ENCODE measurements at regions not wholly inside any gene's neighbourhood (a gene's known extent, or its start where the extent isn't known, plus 50 kb on each side); places are given as distances from the start of the nearest gene placed in this dataset.

- no peaks in the 10 kb centered on the region for H3K36me3 ChIP-seq (ENCODE audit: control insufficient read depth in 2 of 2, insufficient read depth in 2 of 2, low read length in 2 of 2)
- H3K9ac ChIP-seq (ENCODE audit: low read length in 2 of 2) = no peak overlapping the region
- no peaks in the 10 kb centered on the region for H3K27me3 ChIP-seq (ENCODE audit: control insufficient read depth in 1 of 2, insufficient read depth in 2 of 2, low read length in 2 of 2)
- H3K9me3 ChIP-seq (ENCODE audit: control insufficient read depth in 2 of 2, low read length in 2 of 2) = no peaks in the 10 kb centered on the region
- no peak overlapping the region for H3K27ac ChIP-seq (ENCODE audit: low read length)
- H3K4me1 ChIP-seq (ENCODE audit: control insufficient read depth, insufficient read depth, low read length) = no peaks in the 10 kb centered on the region
- no peak overlapping the region for H3K4me3 ChIP-seq (ENCODE audit: low read length in 2 of 2)
These were observed 119.4 kb downstream of the MRPS6 start for GRCh38 chr21:34192646-34193285.

GRCh38 chr21:34195335-34195734 lies 122.0 kb downstream of the MRPS6 start:
- H3K36me3 ChIP-seq (ENCODE audit: control insufficient read depth in 2 of 2, insufficient read depth in 2 of 2, low read length in 2 of 2) = no peaks in the 10 kb centered on the region
- no peak overlapping the region for H3K27ac ChIP-seq (ENCODE audit: low read length)

GRCh38 chr21:34196996-34197395 lies 123.6 kb downstream of the MRPS6 start:
- no peaks in the 10 kb centered on the region for H3K36me3 ChIP-seq (ENCODE audit: control insufficient read depth in 2 of 2, insufficient read depth in 2 of 2, low read length in 2 of 2)
- H3K4me1 ChIP-seq (ENCODE audit: control insufficient read depth, insufficient read depth, low read length) = peaks cover 13% of the 10 kb centered on the region
- H3K9ac ChIP-seq (ENCODE audit: low read length in 2 of 2) = no peak overlapping the region
- no peaks in the 10 kb centered on the region for H3K27me3 ChIP-seq (ENCODE audit: control insufficient read depth in 1 of 2, insufficient read depth in 2 of 2, low read length in 2 of 2)
- H3K9me3 ChIP-seq (ENCODE audit: control insufficient read depth in 2 of 2, low read length in 2 of 2) = no peaks in the 10 kb centered on the region
- no peak overlapping the region for H3K27ac ChIP-seq (ENCODE audit: low read length)
- H3K4me3 ChIP-seq (ENCODE audit: low read length in 2 of 2) = no peak overlapping the region

More at GRCh38 chr21:34195335-34195734, 122.0 kb downstream of the MRPS6 start:
- H3K9me3 ChIP-seq (ENCODE audit: control insufficient read depth in 2 of 2, low read length in 2 of 2) = no peaks in the 10 kb centered on the region
- no peak overlapping the region for H3K9ac ChIP-seq (ENCODE audit: low read length in 2 of 2)
- H3K4me1 ChIP-seq (ENCODE audit: control insufficient read depth, insufficient read depth, low read length) = peaks cover 3% of the 10 kb centered on the region
- H3K27me3 ChIP-seq (ENCODE audit: control insufficient read depth in 1 of 2, insufficient read depth in 2 of 2, low read length in 2 of 2) = no peaks in the 10 kb centered on the region
- no peak overlapping the region for H3K4me3 ChIP-seq (ENCODE audit: low read length in 2 of 2)

GRCh38 chr21:34197561-34197960 lies 124.2 kb downstream of the MRPS6 start:
- Histone ChIP-seq H3K4me1 (ENCODE audit: control insufficient read depth, insufficient read depth, low read length) (peaks cover 18% of the 10 kb centered on the region), H3K27me3 (ENCODE audit: control insufficient read depth in 1 of 2, insufficient read depth in 2 of 2, low read length in 2 of 2) (no peaks in the 10 kb centered on the region), H3K4me3 (ENCODE audit: low read length in 2 of 2) (no peak overlapping the region), H3K9ac (ENCODE audit: low read length in 2 of 2) (no peak overlapping the region), H3K9me3 (ENCODE audit: control insufficient read depth in 2 of 2, low read length in 2 of 2) (no peaks in the 10 kb centered on the region), H3K36me3 (ENCODE audit: control insufficient read depth in 2 of 2, insufficient read depth in 2 of 2, low read length in 2 of 2) (no peaks in the 10 kb centered on the region), H3K27ac (ENCODE audit: low read length) (no peak overlapping the region)

- Histone ChIP-seq H3K9me3 (ENCODE audit: control insufficient read depth in 2 of 2, low read length in 2 of 2) (no peaks in the 10 kb centered on the region), H3K4me3 (ENCODE audit: low read length in 2 of 2) (no peak overlapping the region), H3K9ac (ENCODE audit: low read length in 2 of 2) (no peak overlapping the region), H3K36me3 (ENCODE audit: control insufficient read depth in 2 of 2, insufficient read depth in 2 of 2, low read length in 2 of 2) (no peaks in the 10 kb centered on the region), H3K27ac (ENCODE audit: low read length) (no peak overlapping the region), H3K27me3 (ENCODE audit: control insufficient read depth in 1 of 2, insufficient read depth in 2 of 2, low read length in 2 of 2) (no peaks in the 10 kb centered on the region), H3K4me1 (ENCODE audit: control insufficient read depth, insufficient read depth, low read length) (peaks cover 27% of the 10 kb centered on the region)
These were observed 125.1 kb downstream of the MRPS6 start for GRCh38 chr21:34198231-34199120.

- peaks cover 34% of the 10 kb centered on the region for H3K4me1 ChIP-seq (ENCODE audit: control insufficient read depth, insufficient read depth, low read length)
- H3K4me3 ChIP-seq (ENCODE audit: low read length in 2 of 2) = no peak overlapping the region
- H3K27me3 ChIP-seq (ENCODE audit: control insufficient read depth in 1 of 2, insufficient read depth in 2 of 2, low read length in 2 of 2) = no peaks in the 10 kb centered on the region
- no peak overlapping the region for H3K9ac ChIP-seq (ENCODE audit: low read length in 2 of 2)
- no peak overlapping the region for H3K27ac ChIP-seq (ENCODE audit: low read length)
- no peaks in the 10 kb centered on the region for H3K9me3 ChIP-seq (ENCODE audit: control insufficient read depth in 2 of 2, low read length in 2 of 2)
- no peaks in the 10 kb centered on the region for H3K36me3 ChIP-seq (ENCODE audit: control insufficient read depth in 2 of 2, insufficient read depth in 2 of 2, low read length in 2 of 2)
These were observed 125.9 kb downstream of the MRPS6 start for GRCh38 chr21:34199121-34199910.

GRCh38 chr21:34200288-34200905 lies 127.0 kb downstream of the MRPS6 start:
- Histone ChIP-seq H3K4me1 (ENCODE audit: control insufficient read depth, insufficient read depth, low read length) (peaks cover 38% of the 10 kb centered on the region), H3K9ac (ENCODE audit: low read length in 2 of 2) (no peak overlapping the region), H3K27me3 (ENCODE audit: control insufficient read depth in 1 of 2, insufficient read depth in 2 of 2, low read length in 2 of 2) (no peaks in the 10 kb centered on the region), H3K36me3 (ENCODE audit: control insufficient read depth in 2 of 2, insufficient read depth in 2 of 2, low read length in 2 of 2) (no peaks in the 10 kb centered on the region), H3K27ac (ENCODE audit: low read length) (no peak overlapping the region), H3K4me3 (ENCODE audit: low read length in 2 of 2) (no peak overlapping the region), H3K9me3 (ENCODE audit: control insufficient read depth in 2 of 2, low read length in 2 of 2) (no peaks in the 10 kb centered on the region)

GRCh38 chr21:34201001-34201400 lies 127.6 kb downstream of the MRPS6 start:
- Histone ChIP-seq H3K9me3 (ENCODE audit: control insufficient read depth in 2 of 2, low read length in 2 of 2) (no peaks in the 10 kb centered on the region), H3K36me3 (ENCODE audit: control insufficient read depth in 2 of 2, insufficient read depth in 2 of 2, low read length in 2 of 2) (no peaks in the 10 kb centered on the region), H3K9ac (ENCODE audit: low read length in 2 of 2) (peak overlapping the region in 1 of 2 donors; percentile 22), H3K27ac (ENCODE audit: low read length) (no peak overlapping the region), H3K4me3 (ENCODE audit: low read length in 2 of 2) (peak overlapping the region; percentile 13 to 71), H3K4me1 (ENCODE audit: control insufficient read depth, insufficient read depth, low read length) (peaks cover 38% of the 10 kb centered on the region), H3K27me3 (ENCODE audit: control insufficient read depth in 1 of 2, insufficient read depth in 2 of 2, low read length in 2 of 2) (no peaks in the 10 kb centered on the region)

GRCh38 chr21:34201481-34201858 lies 128.1 kb downstream of the MRPS6 start:
- Histone ChIP-seq H3K4me1 (ENCODE audit: control insufficient read depth, insufficient read depth, low read length) (peaks cover 38% of the 10 kb centered on the region), H3K27me3 (ENCODE audit: control insufficient read depth in 1 of 2, insufficient read depth in 2 of 2, low read length in 2 of 2) (no peaks in the 10 kb centered on the region), H3K9me3 (ENCODE audit: control insufficient read depth in 2 of 2, low read length in 2 of 2) (no peaks in the 10 kb centered on the region), H3K27ac (ENCODE audit: low read length) (peak overlapping the region; percentile 81), H3K9ac (ENCODE audit: low read length in 2 of 2) (peak overlapping the region in 1 of 2 donors; percentile 22), H3K4me3 (ENCODE audit: low read length in 2 of 2) (peak overlapping the region; percentile 13 to 71), H3K36me3 (ENCODE audit: control insufficient read depth in 2 of 2, insufficient read depth in 2 of 2, low read length in 2 of 2) (no peaks in the 10 kb centered on the region)
